HG03520 (cell line): ENCODE measurements at regions not wholly inside any gene's neighbourhood (a gene's known extent, or its start where the extent isn't known, plus 50 kb on each side); places are given as distances from the start of the nearest gene placed in this dataset.
"Not testable (repeated sequence)": the region's sequence is repeated elsewhere in the genome, so short reads cannot be mapped to it uniquely, and the experiment has no call there.

Experiments
- ATAC-seq: cut with Tn5 transposase; IDR thresholded peaks from one replicate; pipeline ENCODE4 v1.9.1; 2021; ENCODE audit warnings: mild to moderate bottlenecking, moderate library complexity; ENCODE audit not compliant: unreplicated experiment

DNA sequence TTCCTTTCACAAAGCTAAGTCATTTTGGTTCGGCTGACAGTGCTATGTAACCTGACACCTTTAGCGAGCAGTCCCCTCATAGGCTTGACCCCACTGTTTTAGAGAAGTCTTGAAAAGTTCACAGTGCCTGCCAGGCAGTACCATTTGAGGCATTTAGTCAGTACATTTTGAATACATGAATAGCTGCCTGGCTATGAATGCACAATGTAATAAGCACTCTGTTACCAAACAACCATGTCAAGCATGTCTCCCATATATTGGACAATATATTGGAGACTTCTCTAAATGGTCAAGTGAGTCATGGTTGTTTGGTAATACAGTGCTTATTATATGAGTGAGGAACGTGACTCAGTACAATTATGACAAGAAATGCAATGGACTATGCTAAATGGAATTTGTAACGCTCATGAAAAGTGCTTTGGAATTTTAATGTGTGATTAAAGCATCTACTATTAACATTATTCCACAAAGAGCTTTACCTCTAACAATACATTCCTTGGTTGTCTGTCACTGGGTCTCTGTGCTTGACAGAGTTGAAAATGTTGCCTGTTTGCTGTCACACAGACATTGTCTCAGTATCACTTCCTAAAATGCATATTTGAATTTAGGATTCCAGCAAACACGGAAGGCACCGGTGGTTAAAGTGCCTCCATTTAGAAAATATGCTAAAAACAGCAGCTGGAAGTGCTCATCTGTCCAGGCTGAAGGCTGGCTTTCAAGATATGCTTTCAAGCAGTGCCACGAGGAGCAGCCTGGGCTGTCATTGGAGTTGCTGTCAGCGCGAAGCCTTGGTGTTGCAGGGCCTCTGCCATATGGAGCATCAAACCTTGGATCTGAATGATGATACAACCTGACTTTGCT is 458.6 kb downstream of the FBXO15 start:
- no peak for ATAC-seq

DNA sequence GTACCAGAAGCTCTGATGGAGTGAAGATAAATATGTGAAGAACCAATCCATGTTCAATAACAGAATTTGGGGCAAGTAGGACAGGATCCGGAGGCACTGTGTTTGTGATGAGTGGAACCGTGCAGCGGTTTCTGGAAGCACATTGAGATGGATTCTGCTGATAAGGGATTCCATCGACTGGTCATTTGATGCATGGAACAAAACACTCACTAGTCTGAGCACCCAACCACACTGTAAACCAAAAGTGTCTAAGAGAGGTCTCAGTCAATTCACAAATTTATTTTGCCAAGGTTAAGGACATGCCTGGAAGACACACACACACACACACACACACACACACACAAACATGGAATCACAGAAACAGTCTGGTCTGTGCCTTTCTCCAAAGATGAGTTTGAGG is 459.5 kb downstream of the FBXO15 start:
- ATAC-seq: no peak

DNA sequence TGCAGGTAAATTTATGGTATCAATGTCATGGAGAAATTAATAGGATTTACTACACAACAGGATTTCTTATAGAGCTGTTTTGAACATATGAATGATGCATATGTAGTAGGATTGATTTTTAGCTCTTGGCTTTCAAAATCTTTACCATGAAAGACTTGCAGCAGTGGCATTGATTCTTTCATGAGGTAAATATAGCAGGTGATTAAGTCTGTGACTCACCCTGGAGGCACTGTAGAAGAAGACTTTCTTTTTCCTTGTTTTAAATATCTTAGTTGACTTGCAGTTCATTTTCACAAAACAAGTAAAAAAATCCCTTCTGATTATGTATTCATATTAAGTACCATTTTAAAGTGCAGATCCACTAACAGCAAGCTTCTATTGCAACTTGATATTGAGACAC is 463.0 kb downstream of the FBXO15 start:
- ATAC-seq: no peak

DNA sequence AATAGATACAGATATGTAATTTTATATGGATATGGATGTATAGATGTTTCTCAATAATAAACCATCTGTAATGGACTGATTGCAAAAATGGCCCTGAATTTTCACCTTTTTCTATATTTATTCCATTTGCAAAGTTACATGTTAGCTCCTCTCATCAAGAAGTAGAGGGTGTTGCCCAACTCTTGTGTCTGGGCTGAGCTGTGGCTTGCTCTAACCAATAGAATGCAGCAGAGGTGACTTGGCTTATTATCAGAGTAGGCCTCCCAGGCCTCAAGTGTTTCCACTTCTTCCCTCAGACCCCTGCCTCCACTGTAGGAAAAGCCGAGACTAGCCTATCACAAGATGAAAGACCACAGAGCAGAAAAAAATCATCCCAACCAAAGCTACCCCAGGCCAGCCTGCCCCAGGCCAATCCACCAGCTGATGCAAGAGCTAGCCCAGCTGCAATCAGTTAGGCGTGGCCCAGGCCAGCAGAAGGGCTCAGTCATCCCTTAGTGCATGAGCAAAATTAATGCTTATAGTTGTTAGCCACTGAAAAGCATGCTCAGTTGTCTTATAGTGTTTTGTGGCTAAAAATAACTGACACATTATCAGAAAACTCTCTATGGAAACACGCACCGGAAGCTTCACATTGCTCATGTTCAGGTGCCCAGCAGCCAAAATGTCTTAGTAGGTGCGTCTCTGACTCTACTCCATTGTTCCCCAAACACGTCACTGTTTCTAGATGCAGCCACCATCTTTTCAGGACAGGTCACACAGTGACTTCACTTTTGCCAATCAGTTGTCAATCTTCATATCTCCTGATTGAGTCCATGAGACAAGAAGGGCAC is 464.0 kb downstream of the FBXO15 start:
- ATAC-seq: no peak

DNA sequence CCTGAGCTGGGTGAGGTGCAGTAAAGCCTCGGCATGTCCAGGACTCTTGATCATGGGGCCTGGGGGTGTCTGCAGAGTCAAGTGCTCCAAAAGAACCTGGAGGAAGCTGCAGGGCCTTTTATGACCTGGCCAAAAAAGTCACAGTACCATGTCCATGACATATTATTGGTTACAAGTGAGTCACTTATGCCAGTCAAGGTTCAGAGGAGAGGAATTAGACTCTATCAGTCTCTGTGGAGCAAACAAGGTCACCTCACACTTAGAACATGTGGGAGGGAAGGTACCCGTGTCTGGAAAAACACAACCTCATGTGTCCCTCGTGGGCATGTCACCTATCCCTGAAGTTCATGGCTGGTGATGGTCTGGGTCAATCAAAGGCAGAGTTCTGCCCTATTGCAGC is 465.7 kb downstream of the FBXO15 start:
- ATAC-seq: no peak

DNA sequence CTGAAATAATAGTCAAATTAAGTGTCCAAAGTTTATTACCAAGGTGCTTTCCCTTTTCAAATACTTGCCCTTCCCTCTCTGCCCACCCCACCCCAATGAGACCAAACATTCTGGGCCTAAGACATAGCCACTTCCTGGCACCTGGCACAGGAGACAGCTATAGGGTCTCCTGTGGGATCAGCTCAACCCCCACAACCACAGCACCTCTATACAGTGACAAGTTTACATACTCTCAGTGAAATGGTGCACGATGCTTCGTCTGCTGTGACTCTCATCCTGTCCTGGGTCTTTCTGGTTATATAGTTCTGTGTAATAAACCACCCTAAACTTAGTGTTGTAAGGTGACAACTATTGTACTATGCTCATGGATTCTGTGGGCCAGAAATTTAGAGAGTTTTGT is 466.2 kb downstream of the FBXO15 start:
- ATAC-seq: no peak

DNA sequence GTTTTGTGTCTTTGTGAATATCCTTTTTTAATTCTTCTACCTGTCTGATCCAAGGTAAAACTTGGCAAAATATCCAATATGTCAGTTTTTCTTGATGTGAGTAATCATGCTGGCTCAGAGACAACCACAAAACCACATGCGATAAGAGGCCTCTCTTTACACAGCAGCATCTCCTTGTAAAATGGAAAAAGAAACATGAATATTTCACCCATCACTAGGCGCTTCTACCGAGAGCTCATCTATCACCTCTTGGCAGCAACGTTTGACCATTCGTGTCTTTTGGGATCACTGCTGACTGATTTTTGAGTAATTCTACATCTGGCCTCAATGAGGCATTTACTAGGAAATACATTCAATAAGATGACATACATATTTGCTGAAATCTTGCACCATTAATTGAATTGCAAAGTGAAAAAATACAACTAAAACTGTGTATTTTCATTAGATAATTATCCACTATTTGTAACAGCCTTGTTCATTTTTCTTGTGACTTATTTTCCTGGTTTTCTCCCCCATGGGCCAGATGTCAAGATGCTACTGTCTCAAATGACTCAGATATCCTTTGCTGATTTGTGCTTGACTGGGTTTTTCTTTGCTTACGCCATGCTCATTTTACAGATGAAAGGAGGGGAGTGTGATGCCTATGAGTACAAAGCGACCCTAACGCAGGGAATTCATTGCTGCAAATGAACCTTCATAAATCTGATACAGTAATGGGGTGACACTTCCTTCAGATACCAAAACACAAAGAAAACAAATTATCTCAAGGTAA is 467.5 kb downstream of the FBXO15 start:
- ATAC-seq: no peak

DNA sequence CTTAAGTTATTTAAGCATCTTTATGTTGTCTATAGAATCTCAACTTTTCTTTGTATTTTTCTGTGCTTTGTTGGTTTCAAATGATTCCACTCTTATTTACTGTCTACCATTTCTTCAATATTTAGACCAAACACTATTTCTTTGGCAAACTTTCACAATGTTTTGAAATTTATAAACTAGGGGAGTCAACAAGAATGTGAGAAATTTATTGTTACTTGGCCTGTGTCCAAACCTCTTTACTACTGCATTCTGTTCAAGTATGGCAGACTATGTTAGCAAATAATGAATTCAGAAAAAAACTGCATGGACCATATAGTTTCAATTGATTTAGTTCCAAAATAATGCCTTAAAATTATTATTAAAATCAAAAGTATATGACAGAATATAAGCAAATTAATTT is 470.2 kb downstream of the FBXO15 start:
- ATAC-seq: no peak

DNA sequence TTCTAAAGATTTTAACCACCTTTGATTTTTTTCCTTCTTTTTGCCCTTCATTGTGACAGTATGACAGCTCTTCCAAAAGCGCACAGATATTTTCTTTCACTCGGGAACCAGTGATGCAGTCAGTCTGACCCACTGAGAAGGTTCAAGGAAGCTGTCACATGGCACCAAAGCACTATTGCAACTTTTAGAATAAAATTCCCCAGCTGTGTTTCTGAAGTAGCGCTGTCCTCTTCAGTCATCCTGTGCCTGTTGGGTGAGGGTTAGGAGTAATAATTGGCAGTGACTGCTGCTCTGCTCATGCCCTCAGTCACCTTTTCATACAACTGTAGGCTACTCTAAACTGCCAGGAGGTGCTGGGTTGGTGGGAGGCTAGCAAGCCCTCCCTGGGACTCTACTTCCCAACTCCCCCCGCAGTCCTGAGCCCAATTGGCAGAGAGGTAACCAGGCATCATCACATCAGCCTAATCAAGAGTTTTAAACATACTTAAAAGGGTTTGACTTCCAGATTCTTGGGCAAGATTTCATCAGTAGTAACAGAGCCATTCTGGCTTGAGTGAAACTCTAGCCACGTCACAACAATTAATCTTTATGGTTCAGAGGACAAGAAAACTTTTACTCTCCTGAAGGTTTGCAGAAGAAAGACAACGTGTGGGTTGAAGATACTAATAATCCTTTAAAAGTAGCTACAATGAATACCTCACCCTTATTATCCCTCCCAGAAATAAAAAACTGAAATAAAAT is 473.3 kb downstream of the FBXO15 start:
- ATAC-seq: no peak

DNA sequence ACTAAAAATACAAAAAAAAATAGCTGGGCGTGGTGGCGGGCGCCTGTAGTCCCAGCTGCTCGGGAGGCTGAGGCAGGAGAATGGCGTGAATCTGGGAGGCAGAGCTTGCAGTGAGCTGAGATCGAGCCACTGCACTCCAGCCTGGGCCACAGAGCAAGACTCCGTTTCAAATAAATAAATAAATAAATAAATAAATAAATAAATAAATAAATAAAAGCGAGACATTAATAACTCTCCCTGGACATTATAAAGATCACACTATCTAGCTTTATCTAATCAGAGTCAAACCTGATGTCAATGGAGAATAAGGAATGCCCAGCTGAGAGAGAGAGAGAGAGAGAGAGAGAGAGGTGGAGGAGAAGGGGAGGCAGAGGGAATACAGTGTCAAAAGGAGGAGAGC is 476.2 kb downstream of the FBXO15 start:
- not testable (repeated sequence) for ATAC-seq

DNA sequence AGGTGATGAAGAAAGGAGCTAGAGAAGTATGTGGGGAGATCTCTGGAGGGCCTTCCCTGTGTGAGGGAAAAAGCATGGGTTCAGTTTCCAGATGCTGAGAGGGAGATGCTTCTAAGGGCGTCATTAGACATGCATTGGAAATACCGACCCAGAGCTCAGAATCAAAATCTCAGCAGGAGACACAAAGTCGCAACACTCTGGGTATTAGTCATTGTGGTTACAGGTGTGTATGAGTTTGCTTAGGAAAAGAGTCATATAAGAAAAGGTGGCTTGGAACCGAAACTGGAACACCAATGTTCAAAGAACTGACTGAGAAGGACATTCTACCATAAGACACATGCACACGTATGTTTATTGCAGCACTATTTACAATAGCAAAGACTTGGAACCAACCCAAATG is 477.1 kb downstream of the FBXO15 start:
- no peak for ATAC-seq

DNA sequence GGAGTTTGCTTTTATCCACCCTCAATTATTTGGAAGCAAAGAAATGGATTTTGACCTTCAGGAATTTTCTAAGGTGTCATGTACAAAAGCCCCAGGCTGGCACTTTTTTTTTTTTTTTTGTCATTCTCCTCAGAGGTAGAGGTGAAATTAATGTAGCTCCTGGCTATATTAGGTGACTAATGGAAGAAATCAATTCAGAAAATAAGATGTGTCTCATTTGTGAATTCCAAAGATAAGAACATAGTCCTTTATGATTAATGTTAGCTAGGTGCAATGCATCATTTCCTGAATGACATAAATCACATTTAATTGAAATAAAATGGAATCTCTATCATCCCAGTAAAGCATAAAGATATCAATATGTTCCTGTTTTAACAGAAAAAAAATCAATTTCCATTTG is 477.6 kb downstream of the FBXO15 start:
- ATAC-seq: no peak

DNA sequence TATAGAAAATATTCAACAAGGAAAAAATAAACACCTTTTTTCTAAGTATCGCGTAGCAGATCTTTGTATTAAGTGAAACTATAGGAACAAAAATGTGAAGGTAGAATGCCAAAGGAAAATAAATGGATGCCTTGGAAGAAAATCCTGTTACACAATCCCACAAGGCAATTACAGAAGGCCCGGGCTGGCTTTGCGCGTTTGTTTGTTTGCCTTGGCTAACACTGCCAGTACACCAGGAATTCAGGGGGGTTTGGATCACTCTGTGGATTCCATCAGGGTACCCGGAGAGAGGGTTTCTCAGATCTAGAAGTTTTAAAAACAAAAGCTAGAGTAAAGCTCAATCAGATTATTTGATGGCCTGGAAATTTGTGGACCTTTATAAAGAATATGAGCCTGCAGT is 478.3 kb downstream of the FBXO15 start:
- no peak for ATAC-seq

DNA sequence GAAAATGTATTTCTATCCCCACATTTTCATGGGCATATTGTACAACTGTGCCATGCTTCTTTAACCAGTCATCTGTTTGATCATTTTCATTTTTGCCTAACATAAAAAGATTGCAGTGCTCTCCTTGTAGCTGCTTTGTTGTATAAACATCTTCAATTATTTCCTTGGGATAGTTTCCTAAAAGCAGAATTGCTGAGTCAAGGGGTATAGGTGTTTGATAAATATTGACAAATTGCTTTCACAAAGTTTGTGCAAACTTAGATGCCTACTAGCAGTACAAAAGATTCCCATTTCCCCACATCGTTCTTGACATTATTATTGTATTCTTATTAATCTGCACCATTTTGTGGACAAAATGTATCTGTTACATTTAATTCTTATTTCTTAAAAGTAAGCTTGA is 479.6 kb downstream of the FBXO15 start:
- no peak for ATAC-seq

DNA sequence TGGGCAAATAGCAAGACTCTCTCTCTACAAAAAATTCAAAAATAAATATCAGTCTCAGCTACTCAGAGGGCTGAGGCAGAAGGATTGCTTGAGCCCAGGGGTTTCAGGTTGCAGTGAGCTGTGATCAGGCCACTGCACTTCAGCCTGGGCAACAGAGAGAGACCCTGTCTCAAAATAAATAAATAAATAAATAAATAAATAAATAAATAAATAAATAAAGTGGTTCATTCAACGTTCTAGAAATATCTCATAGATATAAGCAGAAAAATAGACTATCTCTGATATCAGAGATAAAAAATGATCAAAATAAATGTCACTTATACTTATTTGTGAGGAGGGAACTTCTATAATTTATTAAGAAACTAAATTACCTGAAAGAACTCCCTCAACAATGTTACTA is 480.9 kb downstream of the FBXO15 start:
- no peak for ATAC-seq

DNA sequence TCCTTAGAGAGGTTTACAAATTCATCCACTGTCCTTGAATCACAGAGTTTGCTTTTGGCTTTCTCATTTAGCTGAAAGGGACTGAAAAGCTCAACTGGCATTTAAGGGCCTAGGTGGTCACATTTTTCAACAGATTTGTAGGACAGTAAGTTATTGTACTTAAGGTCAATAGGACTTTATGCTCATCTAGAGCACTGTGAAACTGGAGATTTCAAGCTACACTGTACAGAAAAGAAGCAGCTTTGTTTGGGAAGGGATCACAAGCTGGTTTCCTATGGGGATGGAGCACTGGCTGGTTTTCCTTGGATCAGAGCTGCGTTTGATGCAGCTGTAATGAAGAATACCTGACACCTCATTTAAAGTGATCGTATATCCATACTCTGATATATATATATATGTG is 482.7 kb downstream of the FBXO15 start:
- ATAC-seq: no peak

DNA sequence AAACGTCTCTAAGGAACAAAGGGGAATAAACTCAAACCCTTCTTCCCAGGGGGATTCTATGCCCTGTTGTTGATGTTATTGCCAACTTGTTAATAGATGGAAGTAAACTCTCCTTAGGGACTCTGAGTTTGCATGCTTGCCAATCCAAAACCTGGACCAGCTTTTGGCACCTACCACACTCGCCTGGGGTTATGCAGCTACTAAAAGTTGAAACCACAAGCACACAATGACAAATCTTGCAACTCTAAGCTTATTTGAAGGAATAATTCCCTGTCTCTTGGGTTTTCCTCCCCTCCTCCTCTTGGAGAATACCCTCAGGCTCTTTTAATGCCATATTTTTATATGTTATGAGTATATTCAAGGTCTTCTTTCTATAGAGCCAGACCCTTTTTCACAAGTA is 484.1 kb downstream of the FBXO15 start:
- ATAC-seq: no peak

DNA sequence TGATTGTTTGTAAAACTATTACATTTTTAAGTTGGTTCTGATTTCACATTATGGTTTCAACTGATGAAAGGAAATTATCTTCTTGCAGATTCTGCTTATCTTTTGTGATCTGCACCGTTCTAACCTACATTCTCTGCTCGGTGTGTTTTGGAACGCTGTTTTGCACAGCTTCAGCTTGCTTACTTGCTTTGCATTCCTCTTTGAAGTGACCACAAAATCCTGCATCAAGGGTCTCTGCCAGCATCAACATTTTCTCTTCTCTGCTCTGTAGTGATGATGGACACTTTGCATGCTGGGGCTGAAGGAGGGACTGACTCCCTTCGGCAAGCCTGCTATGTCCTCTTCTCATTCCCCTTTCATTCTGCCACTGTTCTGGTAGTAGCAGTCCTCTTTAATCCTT is 485.2 kb downstream of the FBXO15 start:
- no peak for ATAC-seq

DNA sequence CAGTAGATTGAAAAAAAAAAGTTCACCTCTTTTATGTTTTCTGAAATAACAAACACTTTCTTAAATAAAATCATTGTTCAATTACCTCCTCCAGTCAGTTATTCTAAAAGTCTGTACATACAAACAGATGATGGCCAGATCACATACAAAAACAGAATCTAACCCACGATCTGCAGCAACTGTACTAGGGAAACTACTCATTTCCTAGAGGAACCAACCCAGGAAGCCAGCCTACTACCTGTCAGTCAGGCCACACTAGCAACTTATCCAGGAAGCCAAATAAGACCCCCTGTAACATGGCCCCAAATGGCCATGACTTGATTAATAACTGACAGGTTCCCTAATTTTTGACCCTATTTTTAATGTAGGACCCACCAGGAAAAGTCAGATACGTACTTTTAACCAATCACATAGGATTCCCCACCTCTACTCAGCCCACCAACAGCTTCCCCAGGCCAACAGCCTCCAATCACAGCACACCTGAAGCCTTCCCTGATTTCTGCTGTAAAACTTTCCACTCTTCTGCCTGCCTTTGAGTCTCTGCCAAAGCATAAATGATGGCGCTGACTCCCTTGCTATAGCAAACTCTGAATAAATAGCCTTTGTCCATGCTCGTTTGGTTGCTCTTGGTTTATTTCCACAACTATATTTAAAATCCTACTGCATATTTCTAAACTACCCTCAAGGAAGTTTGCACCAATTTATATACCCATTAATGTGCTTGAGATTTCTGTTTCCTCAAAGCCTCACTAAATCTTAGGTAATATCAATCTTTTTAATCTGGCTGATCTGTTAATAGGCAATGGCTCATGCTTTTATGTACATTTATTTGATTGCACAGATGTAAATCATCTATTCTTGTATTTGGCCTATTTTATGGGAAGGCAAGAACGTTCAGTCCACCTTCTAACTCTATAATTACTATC is 486.4 kb downstream of the FBXO15 start:
- ATAC-seq: no peak

DNA sequence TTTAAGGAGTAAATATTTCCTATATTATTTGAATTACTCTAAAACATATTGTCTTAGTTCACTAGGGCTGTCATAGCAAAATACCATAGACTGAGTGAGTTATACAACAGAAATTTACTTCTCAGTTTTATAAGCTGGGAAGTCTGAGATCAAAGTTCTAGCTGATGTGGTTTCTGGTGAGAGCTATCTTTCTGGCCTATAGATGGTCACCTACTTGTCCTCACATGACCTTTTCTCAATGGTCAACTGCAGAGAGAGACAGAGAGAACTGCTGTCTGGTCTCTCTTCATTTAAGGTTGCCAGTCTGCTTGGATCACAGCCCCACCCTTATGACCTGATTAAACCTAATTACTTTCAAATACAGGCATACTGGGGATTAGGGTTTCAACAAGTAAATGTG is 490.9 kb downstream of the FBXO15 start:
- no peak for ATAC-seq
